HG03139 (cell line): ENCODE measurements at regions not wholly inside any gene's neighbourhood (a gene's known extent, or its start where the extent isn't known, plus 50 kb on each side); places are given as distances from the start of the nearest gene placed in this dataset.
"Not testable (repeated sequence)": the region's sequence is repeated elsewhere in the genome, so short reads cannot be mapped to it uniquely, and the experiment has no call there.

Experiments used
- ATAC-seq: cut with Tn5 transposase; IDR thresholded peaks from one replicate; pipeline ENCODE4 v1.9.1; 2021; ENCODE audit not compliant: unreplicated experiment

- ATAC-seq = no peak
Observed at GRCh38 chr4:17250591-17250990, 261.3 kb downstream of the QDPR start.

- ATAC-seq = no peak
Observed at GRCh38 chr4:17246656-17247055, 265.2 kb downstream of the QDPR start.

- no peak for ATAC-seq
Observed at GRCh38 chr4:17241835-17242234, 270.1 kb downstream of the QDPR start.

GRCh38 chr4:17238633-17239032 is 273.3 kb downstream of the QDPR start:
- no peak for ATAC-seq

- ATAC-seq = no peak
Observed at GRCh38 chr4:17236686-17237085, 275.2 kb downstream of the QDPR start.

GRCh38 chr4:17234678-17235077 is 277.2 kb downstream of the QDPR start:
- no peak for ATAC-seq

DNA sequence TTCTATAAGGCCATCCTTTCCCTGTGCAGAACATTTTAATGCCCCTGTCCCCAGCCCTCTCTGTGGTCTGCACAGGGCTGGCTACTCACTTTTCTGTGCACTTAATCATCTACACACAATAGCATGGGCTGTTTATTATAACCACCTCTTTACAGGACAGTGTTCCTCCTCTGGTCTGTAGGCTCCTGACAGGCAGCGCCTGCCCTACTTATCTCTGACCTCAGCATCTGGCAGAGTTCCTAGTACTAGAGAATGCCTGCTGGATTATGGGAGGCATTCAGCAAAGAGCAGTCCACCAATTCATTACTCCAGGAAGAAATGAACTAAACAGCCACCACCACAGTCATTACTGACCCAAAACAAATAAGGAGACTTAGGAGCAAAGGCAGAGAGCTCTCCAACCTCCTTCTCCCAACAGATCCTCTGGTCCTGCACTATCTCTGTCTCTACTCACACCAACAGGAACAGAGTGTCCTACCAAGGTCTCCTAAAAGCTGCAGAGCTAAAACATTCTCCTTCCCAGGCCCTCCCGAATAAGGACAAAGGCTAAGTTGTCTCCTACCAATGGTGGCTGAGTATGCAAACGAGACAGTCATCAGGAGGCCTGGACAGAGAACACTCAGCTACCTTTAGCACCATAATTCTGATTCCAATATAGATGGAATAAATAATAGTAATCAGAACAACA is 279.2 kb downstream of the QDPR start:
- no peak for ATAC-seq

GRCh38 chr4:17231880-17232475 is 279.9 kb downstream of the QDPR start:
- not testable (repeated sequence) for ATAC-seq

DNA sequence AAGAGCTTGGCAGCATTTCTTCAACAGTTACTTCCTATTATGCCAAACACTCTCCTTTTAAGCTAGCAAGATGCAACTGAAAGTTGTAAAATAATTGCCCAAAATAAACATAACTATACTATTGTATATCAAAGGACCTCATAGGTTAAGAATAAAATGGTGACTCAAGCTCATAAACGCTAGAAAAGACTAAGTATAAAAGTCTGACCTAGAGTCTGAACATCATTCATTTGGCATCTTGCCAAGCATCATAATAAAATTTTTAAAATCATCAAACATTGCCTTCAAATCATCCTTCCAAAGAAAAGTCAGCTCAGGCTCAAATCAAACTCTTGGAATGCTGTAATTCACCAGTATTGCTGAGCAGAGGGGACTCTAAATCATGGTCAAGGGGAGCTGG is 281.2 kb downstream of the QDPR start:
- ATAC-seq = no peak

DNA sequence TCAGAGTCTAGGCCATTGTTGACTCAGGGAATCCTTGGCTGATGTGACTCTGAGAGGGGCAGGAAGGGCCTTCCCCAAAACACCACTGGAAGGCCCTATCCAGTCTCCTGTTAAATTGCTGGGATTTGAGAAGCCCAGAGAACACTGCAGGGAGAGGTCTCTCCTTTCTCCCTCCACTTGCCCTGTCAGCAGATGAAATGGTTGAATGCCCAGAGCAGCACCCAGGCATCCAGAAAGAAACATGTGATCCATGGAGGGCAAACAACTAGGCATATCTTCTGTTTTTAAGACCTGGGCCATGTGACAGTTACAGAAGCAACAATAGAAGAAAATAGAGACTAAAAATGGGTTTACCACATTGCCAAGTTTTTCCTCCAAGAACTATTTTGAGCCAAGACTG is 291.1 kb downstream of the QDPR start:
- no peak for ATAC-seq

DNA sequence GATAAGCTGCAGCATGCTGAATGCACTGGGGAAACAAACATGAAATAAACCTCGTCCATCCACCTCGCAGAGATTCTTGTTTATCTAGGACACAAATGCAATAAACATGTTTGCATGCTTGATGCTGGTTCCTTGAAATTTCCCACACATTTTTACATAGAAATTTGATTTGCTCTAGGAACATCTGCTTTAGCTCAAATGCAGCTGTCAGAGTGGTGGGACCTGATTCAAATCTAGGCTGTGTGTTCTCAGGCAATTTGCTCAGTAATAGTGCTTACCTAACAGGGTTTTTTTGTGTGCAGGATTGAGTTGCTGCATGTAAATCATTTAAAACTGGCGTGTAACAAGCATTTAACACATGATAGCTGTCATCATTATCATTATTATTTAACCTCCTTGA is 293.1 kb downstream of the QDPR start:
- no peak for ATAC-seq

DNA sequence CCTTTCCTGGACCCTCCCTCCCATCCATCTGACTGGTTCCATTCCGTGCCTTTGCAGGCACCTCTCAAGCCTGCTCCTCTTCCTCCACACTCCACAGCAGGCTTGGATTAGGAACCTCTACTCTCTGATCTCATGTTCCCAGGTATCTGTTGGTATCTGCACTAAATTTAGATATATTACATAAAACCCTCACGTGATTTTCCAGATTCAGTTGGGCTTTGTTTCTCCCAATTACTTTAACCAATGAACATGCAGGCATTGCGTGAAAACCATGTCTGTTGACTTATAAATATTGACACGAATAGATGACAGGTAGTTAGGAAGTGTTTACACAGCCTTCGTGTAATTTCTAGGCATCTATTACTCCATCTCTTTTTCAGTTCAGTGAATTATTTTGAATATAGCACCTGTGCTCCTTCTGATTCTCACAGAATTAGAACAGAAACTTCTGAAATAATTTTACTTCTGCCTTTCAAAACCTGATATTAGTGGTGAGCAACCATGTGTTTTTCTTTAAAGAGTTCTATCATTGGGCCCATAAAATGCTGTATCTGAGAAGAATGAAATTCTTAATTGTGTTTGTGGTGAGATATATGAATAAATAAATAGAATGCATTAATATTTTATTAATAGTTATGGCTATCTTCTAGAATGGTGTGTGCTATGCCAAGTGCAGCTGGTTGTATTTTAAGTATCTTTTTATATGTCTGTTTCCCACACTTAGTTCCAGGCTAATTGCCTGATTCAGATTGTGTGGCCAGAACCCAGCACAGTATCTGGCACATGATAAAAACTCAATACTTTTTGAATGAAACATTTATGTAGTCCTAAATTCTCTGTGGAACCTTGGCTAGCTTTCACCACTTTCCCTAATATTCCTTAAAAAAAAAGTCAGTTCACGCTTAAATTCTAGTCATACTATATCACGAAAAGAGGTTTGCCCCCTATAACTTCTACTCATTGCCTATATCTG is 304.8 kb downstream of the QDPR start:
- no peak for ATAC-seq

- no peak for ATAC-seq
Observed at GRCh38 chr4:17204908-17205307, 306.5 kb upstream of the LDB2 start.

DNA sequence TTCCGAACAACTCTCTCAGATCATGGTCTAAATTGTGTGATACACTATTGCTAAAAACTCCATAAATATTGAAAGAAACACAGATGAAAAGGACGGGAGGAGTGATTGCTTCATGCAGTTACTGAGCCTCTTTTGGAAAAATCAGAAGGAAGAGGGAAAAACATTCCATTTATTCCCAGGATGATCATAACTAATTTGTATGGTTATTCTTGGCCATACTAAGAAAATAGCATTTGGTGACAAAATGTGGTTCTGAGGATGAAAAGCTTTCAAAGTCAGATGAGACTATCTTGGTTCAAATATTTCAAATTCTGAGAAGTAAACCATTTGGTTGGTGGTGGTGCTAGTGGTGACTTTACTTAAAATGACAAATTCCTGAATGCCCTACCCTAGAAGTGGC is 305.4 kb upstream of the LDB2 start:
- no peak for ATAC-seq

GRCh38 chr4:17197070-17197469 is 298.6 kb upstream of the LDB2 start:
- no peak for ATAC-seq

DNA sequence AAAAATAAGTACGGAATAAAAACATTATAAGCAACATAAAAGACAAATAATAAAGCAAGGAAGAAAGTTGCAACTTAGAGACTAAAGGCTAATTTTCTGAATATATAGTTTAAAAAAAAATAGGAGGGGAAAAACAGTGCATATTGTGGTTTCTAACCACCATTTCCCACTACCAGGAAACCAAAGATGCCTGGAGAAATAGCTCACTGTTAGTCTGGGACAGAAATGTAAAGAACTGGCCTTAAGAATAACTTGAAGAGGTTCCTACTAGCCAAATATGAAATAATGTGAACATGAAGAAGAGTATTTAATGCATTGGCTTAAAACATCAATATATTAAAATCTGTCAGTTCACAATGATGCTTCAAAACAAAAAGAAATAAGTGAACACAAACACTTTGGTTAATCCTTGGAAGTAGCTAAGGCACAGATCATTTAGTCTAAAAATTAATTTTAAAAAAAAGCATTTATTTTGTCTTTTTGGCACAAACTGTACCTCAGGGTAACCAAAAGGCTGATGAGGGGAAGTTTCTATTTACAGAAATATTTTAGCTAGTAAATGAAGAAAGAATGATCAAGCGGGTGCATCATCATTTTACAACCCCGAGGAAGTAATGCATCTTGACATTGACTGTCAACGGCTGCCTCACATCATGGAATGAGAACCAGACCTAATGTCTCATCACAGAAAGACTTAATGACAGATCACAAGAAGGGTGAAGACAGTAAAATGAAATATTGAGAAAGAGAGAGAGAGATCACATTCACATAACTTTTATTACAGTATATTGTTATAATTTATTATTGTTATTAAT is 297.2 kb upstream of the LDB2 start:
- no peak for ATAC-seq

DNA sequence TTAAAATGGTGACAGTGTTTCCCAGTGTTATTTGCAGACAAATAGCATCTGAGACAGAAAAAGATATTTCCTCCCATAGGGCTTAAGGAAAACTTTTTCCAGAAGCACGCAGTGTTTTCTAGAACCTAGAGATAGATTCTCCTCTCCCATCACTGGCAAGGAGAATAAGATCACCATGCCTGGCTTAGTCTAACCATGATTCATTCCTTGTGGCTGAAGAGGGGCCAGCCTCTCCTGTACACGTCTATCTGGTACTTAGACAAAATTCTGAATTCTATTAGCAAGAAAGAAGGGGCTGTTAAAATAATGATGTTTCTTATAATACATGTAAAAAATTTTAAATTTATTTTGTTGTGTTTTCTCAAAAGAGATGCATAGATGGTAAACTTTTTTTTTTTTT is 296.1 kb upstream of the LDB2 start:
- no peak for ATAC-seq

DNA sequence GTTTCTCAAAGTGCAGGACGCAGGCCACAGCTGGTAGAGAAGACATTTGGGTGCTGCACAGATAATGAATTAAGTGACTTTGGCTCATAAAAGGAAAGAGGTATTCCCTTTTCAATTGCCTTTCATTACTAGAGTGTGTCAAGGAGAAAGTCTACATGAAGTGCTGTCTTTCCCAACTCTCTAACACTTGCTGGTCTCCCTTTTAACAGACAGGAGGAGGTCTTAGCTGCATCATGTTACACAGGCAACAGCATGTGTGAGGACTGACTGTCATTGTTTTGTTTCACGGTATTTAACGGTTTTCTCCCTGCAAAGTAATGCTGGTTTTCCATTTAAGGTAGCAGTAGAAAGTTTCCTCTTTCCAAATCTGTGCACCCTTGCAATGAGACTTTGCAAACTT is 291.3 kb upstream of the LDB2 start:
- no peak for ATAC-seq

GRCh38 chr4:17189401-17189720 is 290.9 kb upstream of the LDB2 start:
- no peak for ATAC-seq

DNA sequence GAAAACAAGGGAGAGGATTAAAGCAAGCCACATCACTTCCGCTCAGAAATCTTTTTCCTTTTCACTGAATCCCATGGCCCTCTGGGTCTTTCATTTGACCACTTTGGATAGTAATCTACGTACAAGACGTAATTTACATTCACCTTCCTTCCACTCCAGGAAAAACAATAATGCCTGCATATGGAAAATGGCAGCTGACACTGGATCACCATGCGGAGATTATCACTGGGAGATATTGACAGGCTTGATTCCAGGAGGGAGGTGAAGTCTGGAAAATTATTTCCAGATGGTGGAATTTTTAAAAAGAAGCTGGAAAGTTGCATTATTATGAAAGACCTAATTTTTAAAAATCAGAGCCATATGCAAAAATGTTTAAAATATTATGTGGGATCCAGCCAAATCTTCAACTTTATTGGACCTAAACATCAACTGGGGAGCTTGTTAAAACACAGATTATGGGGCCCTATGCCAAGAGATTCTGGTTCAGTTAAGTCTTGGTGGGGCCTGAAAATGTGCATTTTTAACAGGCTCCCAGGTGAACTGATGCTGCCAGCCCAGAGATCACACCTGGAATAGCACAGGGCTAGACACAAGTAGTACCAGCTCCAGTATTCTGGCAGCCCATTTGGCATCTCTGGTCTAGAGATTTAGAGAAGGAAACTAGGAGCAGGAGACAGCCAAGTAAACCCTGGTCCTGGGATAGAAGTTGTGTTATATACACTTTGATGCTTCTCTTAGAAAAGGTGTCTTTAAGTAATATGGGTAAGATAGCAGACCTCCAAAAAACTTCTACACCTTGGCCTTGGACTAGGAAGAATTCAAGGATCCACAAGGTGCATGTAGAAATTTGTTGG is 290.3 kb upstream of the LDB2 start:
- no peak for ATAC-seq
